SK-N-DZ (cell line): ENCODE measurements at regions not wholly inside any gene's neighbourhood (a gene's known extent, or its start where the extent isn't known, plus 50 kb on each side); places are given as distances from the start of the nearest gene placed in this dataset.
"Not testable (repeated sequence)": the region's sequence is repeated elsewhere in the genome, so short reads cannot be mapped to it uniquely, and the experiment has no call there.

Experiments
- DNase-seq: peaks from one replicate; pipeline ENCODE4 v3.0.0-alpha.2; 2015; ENCODE audit warnings: low spot score

GRCh38 chr4:38511702-38512101 lies 152.3 kb upstream of the KLF3 start:
- DNase-seq: no peak

- DNase-seq: no peak
Observed at GRCh38 chr4:38512840-38513239, 151.2 kb upstream of the KLF3 start.

DNA sequence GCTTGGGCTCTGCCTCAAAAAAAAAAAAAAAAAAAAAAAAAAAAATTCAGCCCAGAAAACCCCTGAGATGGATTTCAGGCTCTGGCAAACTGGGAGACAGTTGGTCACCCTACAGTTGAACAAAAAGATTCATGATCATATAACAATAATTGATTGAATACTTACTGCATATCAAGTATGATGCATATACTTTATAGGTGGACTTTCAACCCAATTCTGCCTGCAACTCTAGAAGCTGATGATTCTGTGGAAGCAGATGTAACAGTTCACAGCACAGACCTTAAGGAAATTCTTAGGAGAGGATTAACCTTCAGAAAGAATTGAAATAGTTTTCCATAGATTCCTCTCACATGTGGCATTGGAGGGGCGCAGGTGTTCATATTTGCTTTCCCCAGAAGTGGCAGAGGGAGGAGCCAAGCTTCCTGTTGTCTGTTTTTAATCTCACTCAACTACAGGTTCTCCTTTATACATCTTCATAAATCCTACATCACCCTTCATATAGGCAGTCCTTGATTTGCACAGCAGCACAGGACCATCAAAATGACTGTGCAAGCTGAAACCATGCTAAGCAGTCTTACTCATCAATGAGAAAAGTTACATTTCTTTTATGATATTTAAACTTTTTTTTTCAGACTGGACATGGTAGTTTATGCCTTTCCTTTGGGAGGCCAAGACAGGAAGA lies 149.4 kb upstream of the KLF3 start:
- DNase-seq: no peak

GRCh38 chr4:38516190-38516589 lies 147.8 kb upstream of the KLF3 start:
- DNase-seq: no peak

DNA sequence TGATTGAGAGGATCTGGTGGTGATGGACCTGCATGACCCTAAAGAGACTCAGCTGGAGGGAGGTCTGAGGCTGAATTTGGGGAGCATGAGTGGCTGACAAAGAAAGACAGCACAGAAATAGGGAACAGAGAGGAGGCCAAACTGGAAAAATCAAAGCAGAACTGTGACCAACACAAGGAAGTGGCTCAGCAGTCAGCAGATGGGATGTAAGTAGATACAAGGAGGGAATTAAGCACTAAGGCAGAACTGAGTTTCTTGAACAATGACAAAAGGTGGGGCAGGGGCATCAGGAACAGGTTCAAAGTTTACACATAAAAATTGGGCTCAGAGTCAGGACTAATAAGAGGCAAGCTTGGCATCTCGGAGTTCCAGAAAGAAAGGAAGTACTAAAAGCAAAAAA lies 144.3 kb upstream of the KLF3 start:
- no peak for DNase-seq

GRCh38 chr4:38523054-38523453 lies 140.9 kb upstream of the KLF3 start:
- no peak for DNase-seq

DNA sequence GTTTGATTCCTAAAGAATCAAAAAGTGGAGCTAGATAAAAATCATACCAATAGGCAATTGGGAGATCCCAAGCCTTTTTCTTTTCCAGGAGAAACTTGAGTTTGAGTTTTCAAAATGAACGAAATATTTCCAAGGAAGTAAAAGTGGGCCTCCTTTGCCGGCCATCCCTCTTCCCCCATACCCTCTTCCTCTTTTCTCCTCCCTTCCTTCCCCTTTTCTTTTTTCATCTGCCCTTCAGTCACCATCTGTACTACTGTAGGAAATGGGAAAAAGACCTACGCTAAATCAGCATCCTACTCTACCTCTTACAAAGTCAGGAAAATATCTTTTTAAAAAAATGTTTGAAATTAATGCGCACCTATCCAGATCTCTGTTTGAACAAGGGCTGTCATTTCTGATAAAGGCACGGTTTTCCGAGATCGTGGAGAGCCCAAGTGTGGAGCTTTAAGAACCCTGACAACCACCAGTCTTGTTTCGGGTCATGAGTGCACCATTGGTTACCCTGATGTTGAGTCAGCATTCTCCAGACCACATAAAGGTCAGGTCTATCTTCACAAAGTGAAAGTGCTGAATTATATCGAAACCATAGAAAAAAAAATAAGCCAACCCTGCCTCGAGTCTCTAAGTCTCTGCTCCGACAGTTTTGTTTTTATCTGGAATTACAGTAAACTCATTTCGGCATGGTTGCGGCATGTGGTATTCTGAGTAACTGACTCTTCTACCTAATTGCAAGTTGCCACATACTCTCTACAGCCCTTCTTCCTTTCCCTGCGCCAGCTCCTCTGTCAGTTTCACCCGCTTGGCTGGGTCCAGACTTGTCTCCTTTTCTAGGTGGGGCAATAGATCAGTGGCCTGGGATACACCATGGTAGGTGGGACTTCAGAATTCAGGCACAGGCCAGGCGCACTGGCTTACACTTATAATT lies 140.2 kb upstream of the KLF3 start:
- no peak for DNase-seq

DNA sequence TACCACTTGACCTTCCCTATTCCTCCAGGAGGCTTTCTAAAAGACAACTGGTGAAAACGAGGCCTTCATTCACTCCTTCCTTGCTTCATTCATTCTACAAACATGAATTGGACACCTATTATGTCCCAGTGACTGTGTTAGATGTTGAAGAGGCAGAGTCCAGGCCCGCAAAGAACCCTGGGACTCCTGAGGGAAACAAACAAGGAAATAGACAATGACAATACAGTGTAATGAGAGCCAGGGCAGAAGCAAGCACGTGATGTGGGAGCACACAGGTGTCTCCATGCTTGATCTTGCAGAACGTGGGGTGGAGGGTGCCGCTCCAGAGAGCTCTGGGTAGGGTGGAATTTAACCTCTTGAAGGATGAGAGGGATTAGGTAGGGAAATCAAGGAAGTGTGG lies 137.6 kb upstream of the KLF3 start:
- DNase-seq: no peak

GRCh38 chr4:38529189-38530115 lies 134.5 kb upstream of the KLF3 start:
- DNase-seq: no peak

DNA sequence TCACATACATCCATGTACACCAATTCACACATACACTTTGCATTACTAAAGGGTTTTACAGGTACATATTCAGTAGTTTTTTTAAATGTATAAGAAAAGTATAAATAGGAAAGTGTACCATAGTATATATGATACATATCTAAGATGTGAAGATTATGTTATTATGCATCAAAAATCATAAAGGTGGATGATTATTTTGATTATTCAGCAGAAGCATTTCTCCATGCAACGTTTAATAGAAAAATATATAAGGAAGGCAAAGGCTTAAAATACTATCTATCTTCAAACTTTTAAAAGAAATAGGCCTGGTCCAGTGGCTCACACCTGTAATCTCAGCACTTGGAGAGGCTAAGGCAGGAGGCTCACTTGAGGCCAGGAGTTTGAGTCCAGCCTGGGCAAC lies 133.5 kb upstream of the KLF3 start:
- no peak for DNase-seq

- DNase-seq: peak; percentile 6
Observed at GRCh38 chr4:38531141-38531727, 132.8 kb upstream of the KLF3 start.

DNA sequence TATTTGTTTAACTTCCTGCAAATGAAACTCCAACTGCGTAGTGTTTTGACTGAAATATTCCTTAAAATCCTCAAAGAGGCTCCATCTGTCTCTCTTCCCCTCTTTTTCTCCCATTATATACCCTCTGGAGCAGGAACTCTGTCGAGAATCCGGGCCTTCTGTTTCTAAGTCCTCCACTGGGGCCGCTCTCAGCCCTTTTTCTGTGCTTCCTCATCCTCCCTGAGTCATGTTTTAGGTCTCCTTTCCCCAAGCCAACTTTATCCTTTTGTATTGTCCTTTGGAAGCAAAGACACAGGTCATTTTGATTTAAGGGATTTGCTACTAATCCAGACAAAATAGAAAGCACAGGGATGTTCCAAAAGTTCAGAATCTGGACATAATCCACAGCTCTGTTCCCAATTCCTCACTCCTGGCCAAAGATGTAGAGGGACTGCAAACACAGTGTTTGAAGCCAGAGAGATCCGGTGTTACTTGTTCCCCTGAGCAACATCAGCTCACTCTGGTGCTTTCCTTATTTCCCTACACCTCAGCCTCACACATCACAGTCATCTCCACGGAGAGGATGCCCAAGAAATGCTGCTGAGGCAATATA lies 131.0 kb upstream of the KLF3 start:
- DNase-seq: no peak

GRCh38 chr4:38534344-38535045 lies 129.5 kb upstream of the KLF3 start:
- DNase-seq: no peak

GRCh38 chr4:38535071-38535470 lies 128.9 kb upstream of the KLF3 start:
- not testable (repeated sequence) for DNase-seq

GRCh38 chr4:38535717-38536116 lies 128.3 kb upstream of the KLF3 start:
- DNase-seq: no peak

- DNase-seq: no peak
Observed at GRCh38 chr4:38536716-38537115, 127.3 kb upstream of the KLF3 start.

GRCh38 chr4:38537666-38538065 lies 126.3 kb upstream of the KLF3 start:
- DNase-seq: no peak

DNA sequence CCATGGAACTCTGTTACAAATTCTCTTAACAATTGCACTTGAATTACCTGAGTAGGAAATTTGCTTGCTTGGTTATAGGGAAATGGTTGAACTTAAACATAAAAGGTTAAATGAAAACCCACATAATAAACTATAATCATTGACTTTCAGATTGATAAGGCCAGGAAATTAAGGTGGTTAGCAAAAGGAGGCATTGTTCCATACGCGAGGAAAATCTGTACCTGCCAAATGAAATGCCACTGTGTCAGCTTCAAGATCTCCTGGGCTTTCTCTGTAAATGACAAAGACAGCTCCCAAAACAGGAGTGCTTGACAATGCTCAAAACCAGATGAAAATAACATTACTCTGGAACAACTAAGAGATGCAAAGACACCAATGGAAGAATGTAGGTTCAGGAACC lies 125.5 kb upstream of the KLF3 start:
- DNase-seq: no peak

DNA sequence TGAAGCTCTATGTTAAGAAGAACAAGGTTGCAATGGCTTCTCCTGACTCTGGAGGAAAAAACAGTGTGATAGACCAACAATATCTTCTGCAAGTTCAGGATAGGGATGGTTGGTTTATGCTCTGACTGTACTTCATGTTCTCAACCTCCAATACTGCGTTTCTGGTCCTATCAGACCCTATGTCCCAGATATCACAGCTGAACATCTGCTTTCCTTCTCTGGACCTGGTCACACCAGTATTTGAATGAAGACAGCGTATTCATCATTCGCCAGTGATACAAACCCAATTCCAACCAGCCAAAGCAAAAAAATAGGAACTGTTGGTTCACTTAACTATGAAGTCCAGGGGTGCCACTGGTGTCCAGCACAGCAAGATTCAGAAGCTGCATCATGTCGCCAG lies 124.5 kb upstream of the KLF3 start:
- no peak for DNase-seq

GRCh38 chr4:38547052-38547451 lies 116.9 kb upstream of the KLF3 start:
- no peak for DNase-seq

GRCh38 chr4:38548256-38548655 lies 115.7 kb upstream of the KLF3 start:
- DNase-seq: no peak
